HepG2 (cell line): ENCODE measurements at regions not wholly inside any gene's neighbourhood (a gene's known extent, or its start where the extent isn't known, plus 50 kb on each side); places are given as distances from the start of the nearest gene placed in this dataset.

Source experiments
- ATAC-seq: fragments of 200-7000 bp; cut with Tn5 transposase; 3 replicates; pipeline ENCODE4 v1.9.1; 2020; ENCODE audit warnings: mild to moderate bottlenecking, moderate library complexity
- BruUV-seq: library from RNA; stranded (reverse); fragments of 400-500 nt; replicated peaks from 2 replicates; lab custom pipeline; 2021; lab: Mats Ljungman, UMichigan
- CTCF ChIA-PET: fragments of 300-600 bp; formaldehyde crosslinking; extraction: SDS; loops from one replicate; lab custom pipeline; 2021; ENCODE audit warnings: low total read pairs, inconsistent platforms, low intra/inter-chr PET ratio; lab: Yijun Ruan, JAX
- POLR2A ChIA-PET: fragments of 350-600 bp; sonication (Branson Sonifier 250); formaldehyde crosslinking; loops from one replicate; lab custom pipeline; 2020; ENCODE audit warnings: antibody characterized with exemption, inconsistent platforms; lab: Yijun Ruan, JAX
- DNase-seq: peaks from one replicate; pipeline ENCODE4 v3.0.0-alpha.2; 2015; ENCODE audit warnings: low spot score
- FAIRE-seq: peaks from 3 replicates; lab custom pipeline; 2011; peaks lifted over from hg19 to GRCh38; lab: Jason Lieb, UNC
- H2AFZ ChIP-seq: one replicate; pipeline ENCODE4 v1.6.1; 2011; ENCODE audit warnings: low read length, inconsistent platforms
- H3K27ac ChIP-seq: fragments of 300-600 bp; 3 replicates; pipeline ENCODE4 v1.8.0; 2011; ENCODE audit warnings: mixed run types, mild to moderate bottlenecking, mixed read lengths, low read length, inconsistent platforms; ENCODE audit not compliant: insufficient read depth; ENCODE audit errors: extremely low read length
- H3K27me3 ChIP-seq, 2 experiments: fragments of 200-600 bp in 1 of 2; 2 replicates in 1 of 2; 3 replicates in 1 of 2; pipeline versions ENCODE4 v1.6.0 to v1.8.0; 2011; ENCODE audit warnings: low read length in 2 of 2, mild to moderate bottlenecking in 2 of 2, moderate library complexity in 2 of 2, inconsistent platforms in 1 of 2; ENCODE audit not compliant: insufficient read depth in 2 of 2, control insufficient read depth in 1 of 2
- H3K36me3 ChIP-seq, 2 experiments: fragments of 200-600 bp in 1 of 2; replicated peaks in 1 of 2; 2 replicates in 1 of 2; 3 replicates in 1 of 2; pipeline versions ENCODE4 v1.5.1 to v1.8.0; 2011; ENCODE audit warnings: low read length in 2 of 2, inconsistent platforms in 1 of 2; ENCODE audit not compliant: insufficient read depth in 2 of 2, control insufficient read depth in 1 of 2
- H3K4me1 ChIP-seq: 2 replicates; pipeline ENCODE4 v1.5.1; 2012; ENCODE audit warnings: low read length, inconsistent platforms; ENCODE audit not compliant: insufficient read depth
- H3K4me2 ChIP-seq: 2 replicates; pipeline ENCODE4 v1.6.0; 2011; ENCODE audit warnings: low read depth, low read length, inconsistent platforms
- H3K4me3 ChIP-seq, 3 experiments: fragments of 200-600 bp in 1 of 3; sonication (generic), shearing (Covaris generic) in 1 of 3; replicated peaks in 1 of 3; 2 replicates each; pipeline ENCODE4 v1.5.1; 2011 to 2016; ENCODE audit warnings: low read length in 3 of 3, inconsistent platforms in 2 of 3, low read depth in 2 of 3, mild to moderate bottlenecking in 2 of 3, control low read depth in 1 of 3, mixed read lengths in 1 of 3; ENCODE audit not compliant: insufficient read depth in 1 of 3
- H3K79me2 ChIP-seq: one replicate; pipeline ENCODE4 v1.6.1; 2011; ENCODE audit warnings: low read length, inconsistent platforms; ENCODE audit not compliant: insufficient read depth
- H3K9ac ChIP-seq: 2 replicates; pipeline ENCODE4 v1.6.0; 2011; ENCODE audit warnings: mild to moderate bottlenecking, low read depth, low read length, inconsistent platforms; ENCODE audit not compliant: insufficient read depth
- H3K9me3 ChIP-seq: 2 replicates; pipeline ENCODE4 v1.5.1; 2012; ENCODE audit warnings: mild to moderate bottlenecking, low read length
- H4K20me1 ChIP-seq: 2 replicates; pipeline ENCODE4 v1.6.0; 2011; ENCODE audit warnings: inconsistent platforms, mild to moderate bottlenecking, low read length, moderate library complexity; ENCODE audit not compliant: insufficient read depth
- CBX5 ChIP-seq: sonication (generic); formaldehyde crosslinking; IDR thresholded peaks from 2 replicates; pipeline ENCODE4 v1.4.0; 2020; ENCODE audit warnings: missing genetic modification reagents, borderline replicate concordance
- HOXA9 ChIP-seq: sonication (generic); formaldehyde crosslinking; IDR thresholded peaks from 2 replicates; pipeline ENCODE4 v1.8.1; 2022; ENCODE audit warnings: missing genetic modification reagents, mild to moderate bottlenecking, moderate library complexity, borderline replicate concordance
- RERE ChIP-seq: IDR thresholded peaks from 2 replicates; pipeline ENCODE4 v1.6.1; 2016; ENCODE audit warnings: low read depth, missing genetic modification reagents, missing compliant biosample characterization
- SKI ChIP-seq: fragments of 450-650 bp; IDR thresholded peaks from one replicate; pipeline ENCODE4 v1.6.1; 2018; ENCODE audit warnings: mild to moderate bottlenecking; ENCODE audit not compliant: partially characterized antibody
- THAP7 ChIP-seq: sonication (generic); formaldehyde crosslinking; IDR thresholded peaks from 2 replicates; pipeline ENCODE4 v1.8.1; 2023; ENCODE audit warnings: mild to moderate bottlenecking, missing genetic modification reagents
- ZFP90 ChIP-seq: sonication (generic); formaldehyde crosslinking; IDR thresholded peaks from 2 replicates; pipeline ENCODE4 v1.8.0; 2022; ENCODE audit warnings: missing genetic modification reagents, mild to moderate bottlenecking, inconsistent platforms, borderline replicate concordance
- ZMAT5 ChIP-seq: sonication (generic); formaldehyde crosslinking; IDR thresholded peaks from 2 replicates; pipeline ENCODE4 v1.5.0; 2020; ENCODE audit warnings: mild to moderate bottlenecking, low read depth, missing genetic modification reagents, borderline replicate concordance
- ZNF225 ChIP-seq: sonication (generic); formaldehyde crosslinking; IDR thresholded peaks from 2 replicates; pipeline ENCODE4 v1.4.0; 2020; ENCODE audit warnings: mild to moderate bottlenecking, missing genetic modification reagents
- ZNF337 ChIP-seq: sonication (generic); formaldehyde crosslinking; IDR thresholded peaks from 2 replicates; pipeline ENCODE4 v1.5.1; 2020; ENCODE audit warnings: missing genetic modification reagents, low read depth, mild to moderate bottlenecking, borderline replicate concordance
- ZNF710 ChIP-seq: sonication (generic); formaldehyde crosslinking; IDR thresholded peaks from 2 replicates; pipeline ENCODE4 v1.5.0; 2020; ENCODE audit warnings: mild to moderate bottlenecking, missing genetic modification reagents, borderline replicate concordance
- WGBS: methylation state at CpG from one replicate; pipeline ENCODE4 v1.1.6; 2017; ENCODE audit warnings: low lambda C conversion rate; 5-methylcytosine and 5-hydroxymethylcytosine counted together
- in situ Hi-C: cut with HindIII; loops from 2 replicates; pipeline ENCODE4 v1.10.0; 2017; ENCODE audit warnings: low pct_unique_long_range_greater_than_20kb; ENCODE audit not compliant: extremely low pct_ligation_motif_present
- intact Hi-C: fragments of 100-400 bp; cut with micrococcal nuclease; formaldehyde crosslinking; loops from one replicate; pipeline ENCODE4 v1.10.0; 2022; ENCODE audit not compliant: unreplicated experiment
- TF ChIP-seq, protein P1 (sequence below): sonication (generic); formaldehyde crosslinking; conservative IDR thresholded peaks from 2 replicates; pipeline ENCODE4 v1.5.0; 2020; ENCODE audit warnings: missing genetic modification reagents

DNA sequence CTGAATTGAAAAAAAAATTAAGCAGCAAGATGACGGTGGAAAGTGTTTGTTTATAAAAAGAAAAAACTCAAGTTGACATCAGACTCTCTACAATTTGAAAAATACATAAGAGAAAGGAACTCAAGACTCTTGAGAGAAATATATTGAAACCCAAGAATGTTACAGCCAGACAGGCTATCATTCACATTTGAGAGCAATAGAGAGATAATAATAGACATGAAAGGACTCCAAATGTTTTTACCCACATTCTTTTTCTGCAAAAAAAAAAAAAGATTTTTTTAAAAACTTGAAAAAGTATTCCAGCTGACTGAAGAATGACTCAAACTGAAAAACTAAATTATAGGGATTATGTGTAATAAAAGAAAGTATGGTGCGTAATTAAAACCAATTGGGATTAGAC lies 532.4 kb downstream of the INHBA start (continued):
- TF ChIP-seq ZNF710 (CRISPR knock-in tag), result no peak
- TF ChIP-seq ZNF337 (CRISPR knock-in tag), result no peak
- TF ChIP-seq HOXA9 (CRISPR knock-in tag), result no peak
- TF ChIP-seq ZMAT5 (CRISPR knock-in tag), result no peak
- TF ChIP-seq CBX5 (CRISPR knock-in tag), result no peak
- TF ChIP-seq SKI, result no peak

DNA sequence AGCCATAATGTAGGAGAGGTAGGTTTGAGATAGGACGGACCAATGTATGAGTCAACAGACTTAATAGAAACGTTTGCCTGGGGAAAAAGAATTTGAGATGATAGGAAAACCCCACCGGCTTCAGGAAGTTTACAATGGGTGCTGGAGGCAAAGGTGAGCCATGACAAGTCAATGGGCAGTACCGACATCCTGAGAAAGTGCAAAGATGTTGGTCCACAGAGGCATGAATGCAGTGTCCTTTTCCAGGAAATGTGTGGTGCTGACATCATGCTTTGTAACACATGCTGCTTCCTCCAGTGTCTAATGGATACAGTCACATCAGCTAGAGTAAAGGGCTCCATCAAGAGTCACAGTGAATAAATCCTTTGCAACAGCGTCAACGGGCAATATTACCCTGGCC lies 533.6 kb downstream of the INHBA start:
- ChIA-PET CTCF (no interaction called here), POLR2A (no interaction called here)
- H3K4me2 ChIP-seq, result no peak overlapping the region
- in situ Hi-C loops (no loop called here), intact Hi-C loops (no loop called here)
- H3K9me3 ChIP-seq, result 0 out of 2 replicates have a peak, but pooled peaks cover 3% of the 10 kb centered on the region
- no peak overlapping the region for H3K9ac ChIP-seq
- BruUV-seq, result no TSS peak
- ATAC-seq, result no peak
- no peak for DNase-seq
- H3K27ac ChIP-seq, result no peak overlapping the region
- WGBS, result 58% methylated on average over 6 of the region's 6 CpGs
- no peaks in the 10 kb centered on the region for H3K4me1 ChIP-seq
- H3K27me3 ChIP-seq, result no peaks in the 10 kb centered on the region
- H4K20me1 ChIP-seq, result no peaks in the 10 kb centered on the region
- H2AFZ ChIP-seq, result no peak overlapping the region
- H3K4me3 ChIP-seq, result no peak overlapping the region
- no peak for FAIRE-seq
- H3K36me3 ChIP-seq, result no peaks in the 10 kb centered on the region
- no peaks in the 10 kb centered on the region for H3K79me2 ChIP-seq
- TF ChIP-seq ZFP90 (CRISPR knock-in tag) (no peak), RERE (no peak), THAP7 (no peak), ZNF225 (CRISPR knock-in tag) (no peak)
- TF ChIP-seq, protein P1, sequence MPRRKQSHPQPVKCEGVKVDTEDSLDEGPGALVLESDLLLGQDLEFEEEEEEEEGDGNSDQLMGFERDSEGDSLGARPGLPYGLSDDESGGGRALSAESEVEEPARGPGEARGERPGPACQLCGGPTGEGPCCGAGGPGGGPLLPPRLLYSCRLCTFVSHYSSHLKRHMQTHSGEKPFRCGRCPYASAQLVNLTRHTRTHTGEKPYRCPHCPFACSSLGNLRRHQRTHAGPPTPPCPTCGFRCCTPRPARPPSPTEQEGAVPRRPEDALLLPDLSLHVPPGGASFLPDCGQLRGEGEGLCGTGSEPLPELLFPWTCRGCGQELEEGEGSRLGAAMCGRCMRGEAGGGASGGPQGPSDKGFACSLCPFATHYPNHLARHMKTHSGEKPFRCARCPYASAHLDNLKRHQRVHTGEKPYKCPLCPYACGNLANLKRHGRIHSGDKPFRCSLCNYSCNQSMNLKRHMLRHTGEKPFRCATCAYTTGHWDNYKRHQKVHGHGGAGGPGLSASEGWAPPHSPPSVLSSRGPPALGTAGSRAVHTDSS (CRISPR knock-in tag), result no peak
